DMS 273 treated with DMSO at 0.1 percent for 48 hours (cell line): ENCODE measurements at regions not wholly inside any gene's neighbourhood (a gene's known extent, or its start where the extent isn't known, plus 50 kb on each side); places are given as distances from the start of the nearest gene placed in this dataset.
"Not testable (repeated sequence)": the region's sequence is repeated elsewhere in the genome, so short reads cannot be mapped to it uniquely, and the experiment has no call there.

Source experiments
- DNase-seq: peaks from one replicate; lab custom pipeline; 2025; lab: John Stamatoyannopoulos, UW

GRCh38 chr3:176870451-176870850, 326.8 kb downstream of the TBL1XR1 start:
- DNase-seq, result no peak

GRCh38 chr3:176867681-176868663, 329.3 kb downstream of the TBL1XR1 start:
- DNase-seq, result no peak

GRCh38 chr3:176861137-176861536, 336.1 kb downstream of the TBL1XR1 start:
- no peak for DNase-seq

DNA sequence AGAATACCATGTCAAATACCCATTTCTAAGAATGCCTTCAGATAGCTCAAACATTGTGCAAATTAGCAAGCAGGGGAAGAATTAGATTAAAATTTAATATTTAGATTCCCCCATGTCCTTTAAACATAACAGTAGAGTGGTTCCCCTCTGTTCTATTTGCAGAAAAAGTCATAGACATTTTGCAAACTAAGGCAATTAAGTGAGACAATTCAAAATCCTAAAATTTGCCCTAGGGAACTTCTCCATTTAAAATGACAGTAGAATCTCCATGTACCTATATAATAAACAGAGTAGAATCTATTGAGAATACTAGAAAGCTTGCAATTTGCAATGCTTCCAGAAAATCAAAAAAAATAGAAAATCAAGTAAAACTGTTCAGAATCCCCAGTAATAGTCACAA, 340.6 kb downstream of the TBL1XR1 start:
- DNase-seq, result no peak

DNA sequence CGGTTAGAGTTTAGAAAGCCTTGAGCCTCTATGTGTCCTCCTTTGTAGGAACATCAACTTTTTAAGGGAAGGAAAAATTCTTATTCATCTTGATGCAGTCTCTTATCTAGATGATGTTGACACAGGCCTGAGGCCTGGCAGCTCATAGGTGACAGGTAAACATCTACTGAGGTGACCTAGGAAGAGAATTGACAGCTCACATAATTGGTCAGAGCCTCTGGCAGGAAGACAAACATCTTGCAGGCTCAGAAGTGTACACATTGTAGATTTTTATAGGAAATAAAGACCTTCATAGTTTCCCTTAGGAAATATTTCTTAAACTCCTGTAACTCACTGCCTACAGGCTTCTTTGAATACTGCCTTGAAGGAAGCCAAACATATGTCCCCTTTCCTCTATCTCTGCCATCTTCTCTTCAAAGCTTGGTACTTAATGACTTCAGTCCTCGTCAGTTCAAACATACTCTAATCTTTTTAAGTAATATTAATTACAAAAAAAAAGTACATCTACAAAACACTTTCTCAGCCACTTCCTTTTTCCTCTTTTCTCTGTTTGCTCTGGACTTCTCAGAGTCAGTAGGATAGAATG, 341.3 kb downstream of the TBL1XR1 start:
- no peak for DNase-seq

DNA sequence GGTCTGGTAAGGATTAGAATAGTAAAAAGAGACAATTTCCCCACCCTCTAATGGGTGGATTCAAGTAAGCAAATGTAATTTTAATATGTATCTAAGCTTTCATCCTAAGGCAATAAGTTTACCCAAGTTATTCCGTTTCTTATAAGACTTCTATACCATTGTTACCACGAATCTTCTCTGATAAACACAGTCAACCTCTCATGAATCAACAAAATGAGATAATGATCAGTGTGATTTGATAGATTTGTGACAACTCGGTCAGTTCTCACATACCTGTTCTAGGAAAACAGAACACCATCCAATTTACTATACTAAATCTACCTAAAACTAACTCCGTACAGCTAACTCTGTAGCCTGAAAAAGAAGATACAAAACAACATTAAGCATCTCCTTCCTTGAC, 342.1 kb downstream of the TBL1XR1 start:
- DNase-seq, result no peak

DNA sequence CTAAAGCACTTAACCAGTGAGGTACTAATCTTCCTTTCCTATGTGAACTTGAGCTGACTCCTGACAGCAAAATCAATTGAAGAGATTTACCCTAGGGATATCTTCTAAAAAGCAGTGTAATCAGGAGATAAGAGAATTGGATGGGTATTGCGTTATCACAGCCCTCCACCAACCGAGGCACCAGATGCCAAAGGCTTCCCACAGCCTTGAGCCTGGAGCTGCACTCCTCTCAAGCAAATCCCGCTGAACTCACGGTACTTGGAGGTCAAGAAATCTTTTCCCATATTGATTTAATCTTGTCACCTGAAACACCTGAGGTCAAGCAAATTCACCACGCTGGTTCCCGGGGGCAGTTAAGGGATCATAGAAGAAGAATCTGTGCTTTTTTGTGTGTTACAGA, 346.8 kb downstream of the TBL1XR1 start:
- DNase-seq, result no peak

GRCh38 chr3:176848431-176849214, 348.7 kb downstream of the TBL1XR1 start:
- no peak for DNase-seq

DNA sequence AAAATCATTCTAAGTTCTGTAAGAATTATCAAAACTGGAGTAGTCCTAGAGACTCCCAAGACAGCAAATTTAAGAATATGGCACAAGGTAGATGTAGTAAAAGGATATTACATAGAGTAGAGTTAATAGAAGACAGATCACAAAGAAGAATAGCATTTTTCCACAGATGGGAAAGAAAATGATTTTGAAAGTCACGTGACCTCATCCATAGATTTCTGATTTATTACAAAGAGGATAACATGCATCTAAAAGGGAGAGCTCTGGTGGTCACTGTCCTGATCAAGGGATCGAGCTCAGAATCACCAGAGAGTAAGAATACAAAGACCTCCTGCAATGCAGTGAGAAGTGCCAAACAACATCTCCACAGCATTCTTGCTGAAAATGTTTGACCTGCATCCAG, 354.4 kb downstream of the TBL1XR1 start:
- no peak for DNase-seq

- no peak for DNase-seq
These were observed 356.5 kb downstream of the TBL1XR1 start for GRCh38 chr3:176840641-176841286.

DNA sequence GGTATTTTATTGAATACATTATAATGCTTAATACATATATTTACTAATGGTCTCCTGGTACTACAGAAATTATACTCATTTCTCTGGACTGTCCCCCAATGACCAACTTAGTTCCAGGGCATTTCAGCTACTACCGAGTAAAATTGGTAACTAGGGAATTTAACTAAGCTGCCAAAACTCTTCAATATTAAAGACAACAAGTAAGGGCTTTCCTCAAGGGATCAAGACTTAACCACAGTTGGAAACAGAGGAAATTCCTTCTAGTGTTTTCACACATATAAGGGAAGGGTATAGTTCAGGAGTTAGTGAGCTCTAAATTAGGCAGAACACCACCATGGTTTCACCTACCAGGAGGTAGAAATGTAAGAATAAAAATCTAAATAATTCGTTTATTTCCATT, 357.4 kb downstream of the TBL1XR1 start:
- DNase-seq, result no peak

DNA sequence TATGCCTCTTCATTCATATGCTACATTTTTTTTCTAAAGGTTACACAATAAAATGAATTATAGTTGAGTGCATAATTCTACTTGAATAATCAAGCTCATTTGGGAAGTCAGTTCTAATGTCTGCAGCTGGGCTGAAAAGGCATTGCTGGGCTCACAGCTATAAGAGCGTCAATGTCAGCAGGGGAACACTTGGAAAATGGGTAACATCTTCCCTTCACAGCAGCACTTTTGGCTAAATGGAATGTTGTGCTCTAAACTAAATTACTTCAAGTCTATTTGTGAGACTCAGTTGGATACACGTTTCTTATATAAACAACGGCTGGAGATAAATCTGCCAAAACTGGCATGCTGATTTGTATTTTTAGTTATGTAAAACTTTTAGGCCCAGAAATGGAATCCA, 357.8 kb downstream of the TBL1XR1 start:
- no peak for DNase-seq

- not testable (repeated sequence) for DNase-seq
These were observed 370.0 kb downstream of the TBL1XR1 start for GRCh38 chr3:176827244-176827643.

- no peak for DNase-seq
These were observed 372.5 kb downstream of the TBL1XR1 start for GRCh38 chr3:176824811-176825210.

DNA sequence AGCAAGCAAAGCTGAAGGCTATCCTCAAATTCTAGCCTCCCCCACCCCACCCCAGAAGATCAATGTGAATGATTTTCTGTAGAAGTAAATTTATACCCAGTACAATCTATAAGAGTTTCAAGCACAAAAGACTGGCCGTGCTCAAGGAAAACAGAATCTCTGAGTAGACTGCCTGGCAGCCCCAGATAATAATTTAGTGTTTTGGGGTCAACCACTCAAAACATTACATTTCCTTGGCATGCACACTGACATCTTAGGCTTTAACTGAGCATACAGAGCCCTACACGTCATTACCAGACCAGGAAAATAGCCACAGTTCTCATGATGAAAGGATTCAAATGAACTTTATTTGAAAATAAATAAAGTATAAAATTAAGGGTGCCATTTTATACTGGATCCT, 376.5 kb downstream of the TBL1XR1 start:
- no peak for DNase-seq

DNA sequence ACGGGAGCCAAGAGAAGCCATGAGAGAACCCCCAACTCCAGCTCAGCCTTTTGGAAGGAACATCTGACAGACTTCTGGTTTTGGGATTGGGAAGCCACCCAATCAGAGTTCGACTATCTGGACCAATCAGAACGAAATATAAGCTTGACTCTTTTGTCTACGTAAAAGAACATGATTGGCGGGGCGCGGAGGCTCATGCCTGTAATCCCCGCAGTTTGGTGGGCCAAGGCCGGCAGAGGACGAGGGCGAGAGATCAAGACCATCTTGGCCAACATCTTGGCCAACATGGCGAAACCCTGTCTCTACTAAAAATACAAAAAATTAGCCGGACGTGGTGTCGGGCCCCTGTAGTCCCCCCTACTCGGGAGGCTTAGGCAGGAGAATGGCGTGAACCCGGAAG, 380.3 kb downstream of the TBL1XR1 start:
- no peak for DNase-seq

DNA sequence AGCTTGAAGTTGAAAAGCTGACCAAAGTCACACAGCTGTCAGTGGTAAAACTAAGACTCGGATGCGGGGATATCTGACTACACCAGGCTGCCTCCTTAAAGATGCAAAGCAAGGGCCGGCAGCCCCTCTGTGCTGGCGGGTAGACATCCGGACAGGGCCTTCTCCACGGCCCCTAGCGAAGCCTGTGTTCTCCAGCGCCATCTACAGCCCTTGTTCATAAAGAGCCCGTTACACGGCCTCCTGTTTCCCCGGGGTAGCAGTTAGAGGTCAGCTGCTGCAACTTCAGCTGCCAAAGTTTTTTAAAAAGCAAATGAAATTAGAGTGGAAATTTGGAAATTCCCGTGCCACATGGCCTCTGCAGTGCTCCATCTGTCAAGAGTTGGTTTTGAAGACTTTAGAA, 383.0 kb downstream of the TBL1XR1 start:
- DNase-seq, result peak; percentile 2

DNA sequence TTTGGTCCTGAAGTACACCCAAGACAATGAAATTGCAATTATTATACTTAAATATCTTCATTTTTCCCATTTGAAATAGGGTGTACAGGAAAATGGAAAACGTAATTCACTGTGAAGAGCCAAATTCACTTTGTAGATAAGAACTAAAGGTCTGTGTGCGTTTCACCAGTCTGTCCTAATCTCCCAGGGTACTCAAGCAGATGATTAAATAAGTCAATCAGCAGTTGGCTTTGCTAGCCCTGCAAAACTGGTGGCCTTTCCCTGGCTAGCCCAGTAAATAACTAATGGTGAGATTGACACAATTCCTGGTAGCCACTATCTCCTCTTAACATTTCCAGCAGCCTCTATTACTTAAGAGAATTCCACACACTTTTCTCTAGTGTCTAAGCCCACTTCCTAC, 389.3 kb downstream of the TBL1XR1 start:
- no peak for DNase-seq

DNA sequence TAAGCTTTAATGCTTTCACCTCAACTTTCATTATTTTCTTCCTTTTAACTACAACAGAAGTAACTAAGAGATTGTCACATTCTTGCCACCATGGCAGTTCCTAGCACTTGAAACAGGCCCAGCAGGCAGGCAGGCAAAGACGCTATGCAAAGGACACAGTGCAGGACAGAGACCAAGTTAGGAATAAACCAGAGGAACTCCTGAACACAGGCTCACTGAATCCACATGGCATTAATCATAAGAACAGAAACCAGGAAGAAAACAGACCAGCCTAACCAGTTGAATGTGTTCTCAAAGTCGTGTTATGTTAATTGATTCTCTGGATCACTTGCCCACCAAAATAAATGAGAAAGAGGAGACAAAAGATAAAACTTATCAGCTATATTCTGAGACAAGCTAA, 397.6 kb downstream of the TBL1XR1 start:
- DNase-seq, result no peak

GRCh38 chr3:176798680-176799079, 398.6 kb downstream of the TBL1XR1 start:
- no peak for DNase-seq

- no peak for DNase-seq
These were observed 400.9 kb downstream of the TBL1XR1 start for GRCh38 chr3:176796371-176796770.

DNA sequence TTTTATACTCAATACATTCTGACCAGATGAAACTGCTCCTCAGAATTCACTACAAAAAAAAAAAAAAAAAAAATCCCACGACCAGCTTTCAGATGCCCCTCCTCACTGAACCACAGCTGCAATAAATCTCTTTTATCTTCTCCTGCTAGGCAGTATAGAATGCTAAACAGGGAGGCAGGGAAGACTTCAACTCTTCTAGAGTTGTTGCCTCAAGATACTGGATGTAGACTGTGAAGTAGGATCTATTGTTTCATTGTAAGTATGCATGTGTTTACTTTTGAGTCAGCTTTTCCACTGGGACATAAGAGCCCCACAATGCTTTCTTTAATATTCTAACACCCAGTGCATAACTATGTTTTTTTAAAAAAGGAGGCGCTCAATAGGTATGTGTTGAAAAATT, 401.4 kb downstream of the TBL1XR1 start:
- DNase-seq, result no peak
